KG1 (cell line): ENCODE measurements at regions not wholly inside any gene's neighbourhood (a gene's known extent, or its start where the extent isn't known, plus 50 kb on each side); places are given as distances from the start of the nearest gene placed in this dataset.

Experiments used
- DNase-seq: peaks from one replicate; lab custom pipeline; 2025; lab: John Stamatoyannopoulos, UW

GRCh38 chr15:85307687-85308045 is 72.7 kb upstream of the AKAP13 start:
- DNase-seq, result no peak

GRCh38 chr15:85311647-85312046 is 68.8 kb upstream of the AKAP13 start:
- DNase-seq, result no peak

- DNase-seq, result no peak
Observed at GRCh38 chr15:85312486-85312885, 67.9 kb upstream of the AKAP13 start.

- DNase-seq, result no peak
Observed at GRCh38 chr15:85312929-85313331, 67.5 kb upstream of the AKAP13 start.

GRCh38 chr15:85313339-85313738 is 67.1 kb upstream of the AKAP13 start:
- no peak for DNase-seq

- no peak for DNase-seq
Observed at GRCh38 chr15:85314146-85314545, 66.3 kb upstream of the AKAP13 start.

GRCh38 chr15:85314633-85315032 is 65.8 kb upstream of the AKAP13 start:
- DNase-seq, result no peak

GRCh38 chr15:85316244-85316934 is 64.0 kb upstream of the AKAP13 start:
- DNase-seq, result no peak

- DNase-seq, result no peak
Observed at GRCh38 chr15:85318048-85318731, 62.2 kb upstream of the AKAP13 start.

GRCh38 chr15:85318732-85319076 is 61.7 kb upstream of the AKAP13 start:
- DNase-seq, result no peak

- DNase-seq, result no peak
Observed at GRCh38 chr15:85324202-85324601, 56.2 kb upstream of the AKAP13 start.

- no peak for DNase-seq
Observed at GRCh38 chr15:85325834-85326233, 54.6 kb upstream of the AKAP13 start.

- DNase-seq, result no peak
Observed at GRCh38 chr15:85326291-85326690, 54.1 kb upstream of the AKAP13 start.

- no peak for DNase-seq
Observed at GRCh38 chr15:85327820-85328219, 52.6 kb upstream of the AKAP13 start.

GRCh38 chr15:85329561-85330422 is 50.6 kb upstream of the AKAP13 start:
- no peak for DNase-seq
